Naive thymus-derived CD4-positive, alpha-beta T cell (primary cell): ENCODE measurements at regions not wholly inside any gene's neighbourhood (a gene's known extent, or its start where the extent isn't known, plus 50 kb on each side); places are given as distances from the start of the nearest gene placed in this dataset.

ENCODE experiments used
- ATAC-seq: fragments of 150-1000 bp; cut with Tn5 transposase; 2 replicates; pipeline ENCODE4 v1.10.0; 2021; ENCODE audit warnings: mild to moderate bottlenecking, moderate library complexity
- CTCF ChIA-PET: fragments of 350-600 bp; sonication (Branson Sonifier 250); formaldehyde crosslinking; loops from one replicate; lab custom pipeline; 2021; ENCODE audit warnings: antibody characterized with exemption; lab: Charles Lee
- POLR2A ChIA-PET: fragments of 350-600 bp; sonication (Branson Sonifier 250); formaldehyde crosslinking; loops from one replicate; lab custom pipeline; 2021; ENCODE audit warnings: antibody characterized with exemption, inconsistent platforms; lab: Charles Lee
- DNase-seq, 9 donors: peaks; one replicate each; pipeline versions ENCODE4 v3.0.0 to v3.0.0-alpha.2; 2020 to 2022; ENCODE audit warnings: mixed read lengths in 1 of 9
- H3K27ac ChIP-seq: one replicate; pipeline ENCODE4 v1.7.0; 2013; ENCODE audit warnings: mild to moderate bottlenecking, low read depth, low read length, moderate library complexity
- H3K27me3 ChIP-seq, 2 donors: one replicate each; pipeline ENCODE4 v1.7.0; 2013; ENCODE audit warnings: low read length in 2 of 2, mild to moderate bottlenecking in 2 of 2, moderate library complexity in 2 of 2; ENCODE audit not compliant: control insufficient read depth in 2 of 2, insufficient read depth in 2 of 2
- H3K36me3 ChIP-seq, 3 experiments: 1 replicate in 2 of 3; 2 replicates in 1 of 3; pipeline ENCODE4 v1.7.0; 2013; ENCODE audit warnings: low read length in 3 of 3, mild to moderate bottlenecking in 3 of 3, moderate library complexity in 1 of 3; ENCODE audit not compliant: insufficient read depth in 3 of 3, control insufficient read depth in 2 of 3
- H3K4me1 ChIP-seq, 2 donors: one replicate each; pipeline ENCODE4 v1.7.0; 2013; ENCODE audit warnings: low read length in 2 of 2, mild to moderate bottlenecking in 2 of 2, moderate library complexity in 1 of 2; ENCODE audit not compliant: control insufficient read depth in 2 of 2, insufficient read depth in 2 of 2
- H3K4me3 ChIP-seq: 2 replicates; pipeline ENCODE4 v1.7.0; 2013; ENCODE audit warnings: mild to moderate bottlenecking, low read length
- H3K9me3 ChIP-seq, 3 experiments: 1 replicate in 2 of 3; 2 replicates in 1 of 3; pipeline ENCODE4 v1.7.0; 2013; ENCODE audit warnings: low read length in 3 of 3; ENCODE audit not compliant: control insufficient read depth in 2 of 3
- H3K27ac Mint-ChIP-seq, 9 donors: one replicate each; pipeline ENCODE4 v1.8.0; 2020 to 2022; ENCODE audit warnings: mixed read lengths in 9 of 9, mild to moderate bottlenecking in 8 of 9, moderate library complexity in 5 of 9, inconsistent platforms in 2 of 9
- H3K27me3 Mint-ChIP-seq, 5 donors: one replicate each; pipeline ENCODE4 v1.8.0; 2021 to 2022; ENCODE audit warnings: mixed read lengths in 5 of 5, mild to moderate bottlenecking in 1 of 5
- H3K36me3 Mint-ChIP-seq, 5 donors: one replicate each; pipeline ENCODE4 v1.8.0; 2020 to 2022; ENCODE audit warnings: mixed read lengths in 5 of 5, mild to moderate bottlenecking in 3 of 5, inconsistent platforms in 1 of 5
- H3K4me1 Mint-ChIP-seq, 7 donors: one replicate each; pipeline ENCODE4 v1.8.0; 2020 to 2022; ENCODE audit warnings: mixed read lengths in 7 of 7, mild to moderate bottlenecking in 3 of 7, inconsistent platforms in 1 of 7
- H3K4me3 Mint-ChIP-seq, 10 donors: one replicate each; pipeline ENCODE4 v1.8.0; 2020 to 2022; ENCODE audit warnings: mild to moderate bottlenecking in 10 of 10, mixed read lengths in 10 of 10, moderate library complexity in 6 of 10, inconsistent platforms in 2 of 10
- H3K9me3 Mint-ChIP-seq, 11 donors: one replicate each; pipeline ENCODE4 v1.8.0; 2020 to 2022; ENCODE audit warnings: mixed read lengths in 11 of 11, mild to moderate bottlenecking in 4 of 11, inconsistent platforms in 1 of 11, moderate library complexity in 1 of 11
- intact Hi-C, 2 donors: fragments of 100-400 bp; cut with micrococcal nuclease; formaldehyde crosslinking; loops; one replicate each; pipeline ENCODE4 v1.15.1; 2023

GRCh38 chr3:152623286-152623911 is 211.5 kb upstream of the P2RY1 start:
- H3K27me3 Mint-ChIP-seq, result peaks cover 4 to 24% (median 12%) of the 10 kb centered on the region in 5 donors
- H3K4me3 Mint-ChIP-seq, result no peak overlapping the region
- ATAC-seq (no peak), DNase-seq (no peak)
- Histone ChIP-seq H3K4me1 (no peaks in the 10 kb centered on the region), H3K27me3 (no peaks in the 10 kb centered on the region), H3K9me3 (no peaks in the 10 kb centered on the region), H3K36me3 (no peaks in the 10 kb centered on the region), H3K4me3 (no peak overlapping the region), H3K27ac (no peak overlapping the region)
- H3K27ac Mint-ChIP-seq, result no peak overlapping the region
- H3K4me1 Mint-ChIP-seq, result no peaks in the 10 kb centered on the region
- CTCF ChIA-PET, result no interaction called here
- H3K36me3 Mint-ChIP-seq, result no peaks in the 10 kb centered on the region
- intact Hi-C loops, result no loop called here
- POLR2A ChIA-PET, result no interaction called here
- no peaks in the 10 kb centered on the region for H3K9me3 Mint-ChIP-seq

DNA sequence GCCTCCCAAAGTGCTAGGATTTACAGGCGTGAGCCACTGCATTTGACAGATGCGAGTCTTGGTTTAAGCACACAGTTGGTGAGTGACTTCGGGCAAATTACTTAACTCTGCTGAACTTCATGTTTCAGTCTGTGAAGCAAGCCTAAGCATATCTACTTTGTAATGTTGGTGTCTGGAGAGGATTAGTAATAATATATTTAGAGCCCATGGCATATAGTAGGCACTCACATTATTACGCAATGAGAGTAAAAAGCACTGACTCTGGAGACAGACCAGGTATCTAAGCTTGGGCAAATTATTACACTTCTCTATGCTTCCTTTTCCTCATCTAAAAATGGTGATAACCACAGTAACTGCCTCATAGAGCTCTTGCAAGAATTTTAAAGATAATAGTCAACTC is 208.7 kb upstream of the P2RY1 start:
- DNase-seq, result no peak
- intact Hi-C loops, result no loop called here
- peaks cover 9 to 38% (median 19%) of the 10 kb centered on the region in 5 donors for H3K27me3 Mint-ChIP-seq
- POLR2A ChIA-PET, result interaction anchor here (0.7 kb wide), 1 partner anchor 463 kb away, joined by 3 read pairs; no protein-coding TSS in a partner anchor
- peaks cover 0 to 8% (median 3%) of the 10 kb centered on the region in 11 donors for H3K9me3 Mint-ChIP-seq
- Histone ChIP-seq H3K4me3 (no peak overlapping the region), H3K27me3 (no peaks in the 10 kb centered on the region), H3K9me3 (no peaks in the 10 kb centered on the region), H3K36me3 (no peaks in the 10 kb centered on the region), H3K27ac (no peak overlapping the region), H3K4me1 (no peaks in the 10 kb centered on the region)
- H3K27ac Mint-ChIP-seq, result no peak overlapping the region
- peaks cover 0 to 12% (median 0%) of the 10 kb centered on the region in 5 donors for H3K36me3 Mint-ChIP-seq
- no peaks in the 10 kb centered on the region for H3K4me1 Mint-ChIP-seq
- no peak for ATAC-seq
- CTCF ChIA-PET, result no interaction called here
- H3K4me3 Mint-ChIP-seq, result no peak overlapping the region

DNA sequence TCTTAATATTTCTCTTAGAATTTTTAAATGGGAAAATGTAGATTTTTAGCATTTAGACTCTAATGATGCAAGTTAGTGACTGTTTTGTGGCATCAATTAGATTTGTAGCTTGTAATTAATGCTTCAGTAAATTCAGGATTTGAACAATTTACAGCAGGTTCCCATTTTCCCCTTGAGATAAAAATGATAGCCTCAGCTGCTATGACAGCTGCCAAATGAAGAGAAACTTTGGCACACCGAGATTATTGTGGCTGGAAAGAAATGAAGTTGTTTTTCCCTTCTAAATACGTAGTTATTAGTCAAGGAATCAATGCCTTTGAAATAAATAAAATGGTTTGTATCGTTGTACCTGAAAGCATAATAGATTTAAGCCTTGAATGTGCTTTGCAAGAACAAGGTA is 206.4 kb upstream of the P2RY1 start:
- Histone ChIP-seq H3K27me3 (no peaks in the 10 kb centered on the region), H3K4me3 (no peak overlapping the region), H3K27ac (no peak overlapping the region), H3K36me3 (no peaks in the 10 kb centered on the region), H3K4me1 (no peaks in the 10 kb centered on the region), H3K9me3 (no peaks in the 10 kb centered on the region)
- peaks cover 3 to 34% (median 20%) of the 10 kb centered on the region in 5 donors for H3K27me3 Mint-ChIP-seq
- POLR2A ChIA-PET, result no interaction called here
- H3K4me3 Mint-ChIP-seq, result no peak overlapping the region
- DNase-seq (no peak), ATAC-seq (no peak)
- H3K9me3 Mint-ChIP-seq, result peaks cover 0 to 8% (median 4%) of the 10 kb centered on the region in 11 donors
- no peak overlapping the region for H3K27ac Mint-ChIP-seq
- CTCF ChIA-PET, result no interaction called here
- H3K4me1 Mint-ChIP-seq, result no peaks in the 10 kb centered on the region
- H3K36me3 Mint-ChIP-seq, result peaks cover 0 to 12% (median 0%) of the 10 kb centered on the region in 5 donors
- intact Hi-C loops, result no loop called here

DNA sequence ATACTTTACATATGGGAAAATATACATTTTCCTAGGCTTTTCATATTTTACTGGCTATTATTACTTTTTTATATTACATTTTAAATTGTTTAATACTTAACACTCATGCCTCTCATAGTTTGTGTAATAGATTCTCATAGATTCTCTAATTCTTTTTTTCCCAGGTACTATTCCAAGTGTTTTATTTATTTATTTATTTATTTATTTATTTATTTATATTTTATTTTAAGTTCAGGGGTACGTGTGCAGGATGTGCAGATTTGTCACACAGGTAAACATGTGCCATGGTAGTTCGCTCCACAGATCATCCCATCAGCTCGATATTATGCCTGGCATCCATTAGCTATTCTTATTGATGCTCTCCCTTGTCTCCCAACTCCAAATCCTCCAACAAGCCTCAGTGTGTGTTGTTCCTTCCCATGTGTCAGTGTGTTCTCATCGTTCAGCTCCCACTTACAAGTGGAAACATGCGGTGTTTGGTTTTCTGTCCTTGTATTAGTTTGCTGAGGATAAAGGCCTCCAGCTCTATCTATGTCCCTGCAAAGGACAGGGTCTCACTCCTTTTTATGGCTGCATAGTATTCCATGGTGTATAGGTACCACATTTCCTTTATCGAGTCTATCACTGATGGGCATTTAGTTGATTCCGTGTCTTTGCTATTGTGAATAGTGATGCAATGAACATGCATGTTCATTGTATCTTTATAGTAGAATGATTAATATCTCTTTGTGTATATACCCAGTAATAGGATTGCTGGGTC is 205.4 kb upstream of the P2RY1 start:
- POLR2A ChIA-PET, result no interaction called here
- Mint-ChIP-seq H3K27ac (no peak overlapping the region), H3K4me3 (no peak overlapping the region), H3K36me3 (peaks cover 0 to 12% (median 0%) of the 10 kb centered on the region in 5 donors), H3K9me3 (peaks cover 0 to 8% (median 4%) of the 10 kb centered on the region in 11 donors), H3K27me3 (peaks cover 2 to 38% (median 16%) of the 10 kb centered on the region in 5 donors), H3K4me1 (no peaks in the 10 kb centered on the region)
- CTCF ChIA-PET, result no interaction called here
- ATAC-seq (no peak), DNase-seq (no peak)
- intact Hi-C loops, result no loop called here
- Histone ChIP-seq H3K4me1 (no peaks in the 10 kb centered on the region), H3K36me3 (no peaks in the 10 kb centered on the region), H3K27ac (no peak overlapping the region), H3K4me3 (no peak overlapping the region), H3K9me3 (no peaks in the 10 kb centered on the region), H3K27me3 (no peaks in the 10 kb centered on the region)

DNA sequence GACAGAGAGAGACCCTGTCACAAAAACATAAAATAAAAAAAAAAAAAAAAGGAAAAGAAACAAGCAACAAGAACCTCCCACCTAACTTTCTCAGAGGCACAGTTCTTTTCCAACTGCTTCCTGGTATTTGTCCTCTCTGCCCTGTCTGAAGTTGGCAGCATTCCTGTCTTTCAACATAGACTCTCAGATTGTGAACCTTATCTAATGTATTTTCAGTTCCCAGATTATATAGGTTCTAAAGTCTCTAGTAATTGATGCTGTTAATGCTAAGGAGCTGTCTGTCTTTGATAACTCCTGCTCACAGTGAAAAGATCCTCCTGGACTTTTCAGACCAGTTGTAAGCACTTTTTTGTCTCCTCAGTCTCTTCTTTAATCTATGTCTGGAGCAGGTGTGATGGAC is 199.5 kb upstream of the P2RY1 start:
- no peak overlapping the region for H3K4me3 Mint-ChIP-seq
- H3K9me3 Mint-ChIP-seq, result peaks cover 0 to 6% (median 0%) of the 10 kb centered on the region in 11 donors
- ChIA-PET POLR2A (no interaction called here), CTCF (no interaction called here)
- Histone ChIP-seq H3K9me3 (no peaks in the 10 kb centered on the region), H3K4me1 (no peaks in the 10 kb centered on the region), H3K4me3 (no peak overlapping the region), H3K27ac (no peak overlapping the region), H3K27me3 (no peaks in the 10 kb centered on the region), H3K36me3 (no peaks in the 10 kb centered on the region)
- ATAC-seq (no peak), DNase-seq (no peak)
- H3K27ac Mint-ChIP-seq, result no peak overlapping the region
- H3K27me3 Mint-ChIP-seq, result peaks cover 13 to 38% (median 26%) of the 10 kb centered on the region in 5 donors
- H3K36me3 Mint-ChIP-seq, result peaks cover 0 to 3% (median 0%) of the 10 kb centered on the region in 5 donors
- no peaks in the 10 kb centered on the region for H3K4me1 Mint-ChIP-seq
- intact Hi-C loops, result no loop called here

GRCh38 chr3:152636651-152637050 is 198.3 kb upstream of the P2RY1 start:
- no peak for ATAC-seq
- no peaks in the 10 kb centered on the region for H3K27me3 ChIP-seq

More at GRCh38 chr3:152636651-152637050, 198.3 kb upstream of the P2RY1 start:
- ChIA-PET CTCF (no interaction called here), POLR2A (no interaction called here)
- H3K4me1 Mint-ChIP-seq, result no peaks in the 10 kb centered on the region
- no peak overlapping the region for H3K27ac Mint-ChIP-seq
- Histone ChIP-seq H3K4me3 (no peak overlapping the region), H3K4me1 (no peaks in the 10 kb centered on the region), H3K27ac (no peak overlapping the region), H3K36me3 (no peaks in the 10 kb centered on the region), H3K9me3 (no peaks in the 10 kb centered on the region)
- no peaks in the 10 kb centered on the region for H3K36me3 Mint-ChIP-seq
- intact Hi-C loops, result no loop called here
- no peak for DNase-seq
- no peak overlapping the region for H3K4me3 Mint-ChIP-seq
- H3K27me3 Mint-ChIP-seq, result peaks cover 12 to 41% (median 32%) of the 10 kb centered on the region in 5 donors
- H3K9me3 Mint-ChIP-seq, result peaks cover 0 to 6% (median 0%) of the 10 kb centered on the region in 11 donors
